ENCODE measurements at regions not wholly inside any gene's neighbourhood (a gene's known extent, or its start where the extent isn't known, plus 50 kb on each side); places are given as distances from the start of the nearest gene placed in this dataset.

GRCh38 chr16:26457095-26457494, 609.6 kb upstream of the C16orf82 start:
- H3K9me1 ChIP-seq (ENCODE audit: control insufficient read depth, insufficient read depth, low read length), result no peaks in the 10 kb centered on the region
- WGBS (ENCODE audit: insufficient coverage, low coverage, missing lambda C conversion rate), result 1% methylated on average over 7 of the region's 7 CpGs
- no peak for TF ChIP-seq MEF2D (tag; conservative IDR thresholded peaks at IDR 0.05; ENCODE audit: low read depth)
- TF ChIP-seq MXI1 (IDR thresholded peaks at IDR 0.05; ENCODE audit: low read depth, low read length), result no peak
- ChIA-PET POLR2A (interaction anchor here (1.0 kb wide), 1 partner anchor 10 kb away, joined by 3 read pairs; no protein-coding TSS in a partner anchor), CTCF (ENCODE audit: low intra/inter-chr PET ratio) (no interaction called here)
- H3K4me3 ChIP-seq, result no peak overlapping the region
- no peaks in the 10 kb centered on the region for H3K9me3 ChIP-seq (replicated peaks; ENCODE audit: control insufficient read depth, insufficient read depth, low read depth, low read length)
- FAIRE-seq (no peak), ATAC-seq (no peak), DNase-seq (ENCODE audit: extremely low read depth in 1 of 4, low spot score in 3 of 4) (no peak)
- no peaks in the 10 kb centered on the region for H3K79me2 ChIP-seq (ENCODE audit: control insufficient read depth, insufficient read depth, low read length)
- no peaks in the 10 kb centered on the region for H3K27me3 ChIP-seq (ENCODE audit: control insufficient read depth in 2 of 2, insufficient read depth in 2 of 2, low read length in 2 of 2)
- no peaks in the 10 kb centered on the region for H3K36me3 ChIP-seq (ENCODE audit: control insufficient read depth, insufficient read depth, low read length)
- H2AFZ ChIP-seq (ENCODE audit: low read depth, low read length), result no peak overlapping the region
- H4K20me1 ChIP-seq (replicated peaks; ENCODE audit: control insufficient read depth, insufficient read depth, low read length), result no peaks in the 10 kb centered on the region
- no peak overlapping the region for H3K9ac ChIP-seq (ENCODE audit: insufficient read depth in 1 of 2, low read depth in 2 of 2, low read length in 2 of 2)
- H3K27ac ChIP-seq (ENCODE audit: extremely low read depth, low read depth, low read length), result no peak overlapping the region
- intact Hi-C loops (cut with micrococcal nuclease) (no loop called here), in situ Hi-C loops (cut with MboI) (no loop called here)
- no TSS peak for BruUV-seq (replicated peaks)
- H3K4me2 ChIP-seq (ENCODE audit: insufficient read depth, low read length), result no peak overlapping the region
- no peaks in the 10 kb centered on the region for H3K4me1 ChIP-seq (replicated peaks in 1 of 2; ENCODE audit: control insufficient read depth in 2 of 2, insufficient read depth in 2 of 2, low read length in 2 of 2)

- Histone ChIP-seq H3K9me1 (ENCODE audit: control insufficient read depth, insufficient read depth, low read length) (no peaks in the 10 kb centered on the region), H3K36me3 (ENCODE audit: control insufficient read depth, insufficient read depth, low read length) (no peaks in the 10 kb centered on the region), H3K79me2 (ENCODE audit: control insufficient read depth, insufficient read depth, low read length) (no peaks in the 10 kb centered on the region), H3K4me3 (no peak overlapping the region), H3K4me2 (ENCODE audit: insufficient read depth, low read length) (no peak overlapping the region), H3K9me3 (replicated peaks; ENCODE audit: control insufficient read depth, insufficient read depth, low read depth, low read length) (no peaks in the 10 kb centered on the region), H3K27me3 (ENCODE audit: control insufficient read depth in 2 of 2, insufficient read depth in 2 of 2, low read length in 2 of 2) (no peaks in the 10 kb centered on the region), H2AFZ (ENCODE audit: low read depth, low read length) (no peak overlapping the region), H3K27ac (ENCODE audit: extremely low read depth, low read depth, low read length) (no peak overlapping the region), H4K20me1 (replicated peaks; ENCODE audit: control insufficient read depth, insufficient read depth, low read length) (no peaks in the 10 kb centered on the region), H3K9ac (ENCODE audit: insufficient read depth in 1 of 2, low read depth in 2 of 2, low read length in 2 of 2) (no peak overlapping the region), H3K4me1 (replicated peaks in 1 of 2; ENCODE audit: control insufficient read depth in 2 of 2, insufficient read depth in 2 of 2, low read length in 2 of 2) (no peaks in the 10 kb centered on the region)
- CTCF ChIA-PET (ENCODE audit: low intra/inter-chr PET ratio), result no interaction called here
- WGBS (ENCODE audit: insufficient coverage, low coverage, missing lambda C conversion rate), result 3% methylated on average over 4 of the region's 4 CpGs
- in situ Hi-C loops (cut with MboI), result no loop called here
- POLR2A ChIA-PET, result interaction anchor here (0.6 kb wide), 1 partner anchor 321 kb away, joined by 3 read pairs; no protein-coding TSS in a partner anchor
- ATAC-seq (no peak), DNase-seq (ENCODE audit: extremely low read depth in 1 of 4, low spot score in 3 of 4) (no peak), FAIRE-seq (no peak)
- no TSS peak for BruUV-seq (replicated peaks)
- intact Hi-C loops (cut with micrococcal nuclease), result no loop called here
- TF ChIP-seq PRDM10 (IDR thresholded peaks at IDR 0.05; ENCODE audit: partially characterized antibody), result no peak
- no peak for TF ChIP-seq MYC (IDR thresholded peaks at IDR 0.05; ENCODE audit: low read depth, low read length)
- no peak for TF ChIP-seq MYC (CRISPR knock-in tag; IDR thresholded peaks at IDR 0.05; ENCODE audit: borderline replicate concordance, low read depth)
- TF ChIP-seq SRF (CRISPR knock-in tag; IDR thresholded peaks at IDR 0.05), result no peak
- TF ChIP-seq LEF1 (IDR thresholded peaks at IDR 0.05), result no peak
- no peak for TF ChIP-seq RFX5 (IDR thresholded peaks at IDR 0.05; ENCODE audit: low read depth, low read length)
- TF ChIP-seq POLR2AphosphoS5 (IDR thresholded peaks at IDR 0.05; ENCODE audit: control insufficient read depth, insufficient read depth, low read depth, low read length), result no peak
- no peak for TF ChIP-seq MEF2A (IDR thresholded peaks at IDR 0.05; ENCODE audit: control insufficient read depth, low read depth, low read length)
- TF ChIP-seq EWSR1 (IDR thresholded peaks at IDR 0.05; ENCODE audit: borderline replicate concordance, low read depth, partially characterized antibody), result no peak
- no peak for TF ChIP-seq E2F3 (CRISPR knock-in tag; IDR thresholded peaks at IDR 0.05)
- TF ChIP-seq RAD51 (IDR thresholded peaks at IDR 0.05; ENCODE audit: borderline replicate concordance, low read depth), result no peak
- TF ChIP-seq POLR2H (tag; IDR thresholded peaks at IDR 0.05; ENCODE audit: low read depth), result no peak
These were observed 608.8 kb upstream of the C16orf82 start for GRCh38 chr16:26457882-26458281.
